Smooth muscle cell (in vitro differentiated cells): ENCODE measurements at regions not wholly inside any gene's neighbourhood (a gene's known extent, or its start where the extent isn't known, plus 50 kb on each side); places are given as distances from the start of the nearest gene placed in this dataset.

Experiments
- DNase-seq: peaks from one replicate; lab custom pipeline; 2025; ENCODE audit not compliant: unreplicated experiment; lab: John Stamatoyannopoulos, UW
- H2AFZ ChIP-seq: fragments of 200-600 bp; sonication (generic); 2 replicates; pipeline ENCODE4 v1.6.0; 2016; ENCODE audit warnings: antibody characterized with exemption, low read depth, mild to moderate bottlenecking
- H3F3A ChIP-seq: fragments of 200-600 bp; sonication (generic); 2 replicates; pipeline ENCODE4 v1.6.0; 2017; ENCODE audit warnings: antibody characterized with exemption, low read depth
- H3K27ac ChIP-seq: fragments of 200-600 bp; sonication (generic); 2 replicates; pipeline ENCODE4 v1.5.1; 2016; ENCODE audit warnings: low read depth, mild to moderate bottlenecking
- H3K27me3 ChIP-seq: fragments of 200-600 bp; sonication (generic); 2 replicates; pipeline ENCODE4 v1.6.1; 2016; ENCODE audit warnings: low read depth, mild to moderate bottlenecking
- H3K36me3 ChIP-seq: fragments of 200-600 bp; sonication (generic); 2 replicates; pipeline ENCODE4 v1.5.1; 2016; ENCODE audit warnings: low read depth
- H3K4me1 ChIP-seq: fragments of 200-600 bp; sonication (generic); 2 replicates; pipeline ENCODE4 v1.5.1; 2016; ENCODE audit warnings: low read depth
- H3K4me2 ChIP-seq: fragments of 200-600 bp; sonication (generic); 2 replicates; pipeline ENCODE4 v1.6.0; 2016; ENCODE audit warnings: mild to moderate bottlenecking
- H3K4me3 ChIP-seq: fragments of 200-600 bp; sonication (generic); 2 replicates; pipeline ENCODE4 v1.5.1; 2016; ENCODE audit warnings: mild to moderate bottlenecking
- H3K79me2 ChIP-seq: fragments of 200-600 bp; sonication (generic); 2 replicates; pipeline ENCODE4 v1.6.0; 2016; ENCODE audit warnings: low read depth, mild to moderate bottlenecking
- H3K9ac ChIP-seq: fragments of 200-600 bp; sonication (generic); 2 replicates; pipeline ENCODE4 v1.6.0; 2016; ENCODE audit warnings: low read depth
- H3K9me3 ChIP-seq: fragments of 200-600 bp; sonication (generic); replicated peaks from 2 replicates; pipeline ENCODE4 v1.5.1; 2016; ENCODE audit warnings: low read depth
- H4K20me1 ChIP-seq: fragments of 200-600 bp; sonication (generic); 2 replicates; pipeline ENCODE4 v1.6.0; 2016; ENCODE audit warnings: low read depth
- WGBS: methylation state at CpG from one replicate; pipeline ENCODE4 v1.1.7; 2016; ENCODE audit warnings: low lambda C conversion rate; 5-methylcytosine and 5-hydroxymethylcytosine counted together
- TF ChIP-seq, protein P1 (sequence below): fragments of 200-600 bp; sonication (generic); IDR thresholded peaks from 2 replicates; pipeline ENCODE4 v1.5.1; 2017; ENCODE audit warnings: borderline replicate concordance, mild to moderate bottlenecking, antibody characterized with exemption; ENCODE audit not compliant: insufficient read depth, poor library complexity, severe bottlenecking

DNA sequence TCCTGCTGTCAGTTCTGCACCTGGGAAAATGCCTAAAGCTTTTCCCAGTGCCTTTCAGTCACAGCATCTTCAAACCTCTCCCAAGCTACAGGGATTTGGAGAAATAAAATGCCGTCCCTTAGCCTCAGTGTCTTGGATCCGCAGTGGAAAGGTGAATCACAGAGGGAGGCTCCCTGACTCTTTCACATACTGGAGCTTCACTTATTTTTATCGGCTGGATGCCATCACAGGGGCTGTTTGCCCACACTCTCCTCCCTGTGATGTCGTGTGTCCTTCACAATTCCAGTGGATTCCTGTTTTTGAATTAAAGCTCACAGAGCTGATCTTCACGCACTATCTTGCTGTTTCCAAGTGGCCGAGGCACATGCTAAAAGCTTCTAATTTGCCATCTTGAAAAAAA lies 1303.1 kb upstream of the DDX18 start:
- H3K27ac ChIP-seq: no peak overlapping the region

GRCh38 chr2:116513991-116514390 lies 1300.5 kb upstream of the DDX18 start:
- Histone ChIP-seq H3K36me3 (no peaks in the 10 kb centered on the region), H3K9ac (no peak overlapping the region), H4K20me1 (no peaks in the 10 kb centered on the region), H3K4me3 (no peak overlapping the region), H3K27me3 (no peaks in the 10 kb centered on the region), H3F3A (no peaks in the 10 kb centered on the region), H2AFZ (no peak overlapping the region), H3K79me2 (no peaks in the 10 kb centered on the region), H3K4me1 (no peaks in the 10 kb centered on the region), H3K9me3 (no peaks in the 10 kb centered on the region), H3K4me2 (no peak overlapping the region), H3K27ac (no peak overlapping the region)
- TF ChIP-seq, protein P1, sequence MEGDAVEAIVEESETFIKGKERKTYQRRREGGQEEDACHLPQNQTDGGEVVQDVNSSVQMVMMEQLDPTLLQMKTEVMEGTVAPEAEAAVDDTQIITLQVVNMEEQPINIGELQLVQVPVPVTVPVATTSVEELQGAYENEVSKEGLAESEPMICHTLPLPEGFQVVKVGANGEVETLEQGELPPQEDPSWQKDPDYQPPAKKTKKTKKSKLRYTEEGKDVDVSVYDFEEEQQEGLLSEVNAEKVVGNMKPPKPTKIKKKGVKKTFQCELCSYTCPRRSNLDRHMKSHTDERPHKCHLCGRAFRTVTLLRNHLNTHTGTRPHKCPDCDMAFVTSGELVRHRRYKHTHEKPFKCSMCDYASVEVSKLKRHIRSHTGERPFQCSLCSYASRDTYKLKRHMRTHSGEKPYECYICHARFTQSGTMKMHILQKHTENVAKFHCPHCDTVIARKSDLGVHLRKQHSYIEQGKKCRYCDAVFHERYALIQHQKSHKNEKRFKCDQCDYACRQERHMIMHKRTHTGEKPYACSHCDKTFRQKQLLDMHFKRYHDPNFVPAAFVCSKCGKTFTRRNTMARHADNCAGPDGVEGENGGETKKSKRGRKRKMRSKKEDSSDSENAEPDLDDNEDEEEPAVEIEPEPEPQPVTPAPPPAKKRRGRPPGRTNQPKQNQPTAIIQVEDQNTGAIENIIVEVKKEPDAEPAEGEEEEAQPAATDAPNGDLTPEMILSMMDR: no peak
- 94% methylated on average over 3 of the region's 3 CpGs for WGBS
- DNase-seq: no peak

More for the DNA sequence above, 1303.1 kb upstream of the DDX18 start:
- no peak overlapping the region for H2AFZ ChIP-seq
- no peaks in the 10 kb centered on the region for H3K27me3 ChIP-seq
- H3K4me1 ChIP-seq: no peaks in the 10 kb centered on the region
- H3F3A ChIP-seq: no peaks in the 10 kb centered on the region
- no peaks in the 10 kb centered on the region for H4K20me1 ChIP-seq
- no peak for DNase-seq
- no peak overlapping the region for H3K9ac ChIP-seq
- no peaks in the 10 kb centered on the region for H3K79me2 ChIP-seq
- TF ChIP-seq, protein P1: no peak
- H3K4me2 ChIP-seq: no peak overlapping the region
- no peak overlapping the region for H3K4me3 ChIP-seq
- no peaks in the 10 kb centered on the region for H3K9me3 ChIP-seq
- WGBS: 72% methylated on average over 6 of the region's 6 CpGs
- no peaks in the 10 kb centered on the region for H3K36me3 ChIP-seq

DNA sequence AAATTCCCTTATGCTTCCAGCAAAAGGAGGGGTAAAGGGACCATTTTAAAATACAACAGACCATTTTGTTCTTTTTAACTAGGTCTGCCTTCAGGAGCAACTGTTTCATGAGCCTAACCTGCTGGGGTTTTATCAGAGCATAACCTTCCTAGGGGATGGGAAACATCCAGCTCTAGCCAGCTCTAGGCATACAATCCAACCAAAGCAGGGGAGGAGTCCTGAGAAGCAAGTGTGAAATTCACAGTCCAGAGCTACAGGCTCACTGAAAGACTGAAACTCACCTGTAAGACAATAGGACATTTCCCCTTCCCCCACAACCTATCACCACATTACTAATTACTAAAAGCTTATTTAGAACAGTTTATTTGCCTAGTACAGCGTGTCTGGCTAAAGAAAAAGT lies 1296.6 kb upstream of the DDX18 start:
- no peaks in the 10 kb centered on the region for H3K27me3 ChIP-seq
- no peak overlapping the region for H3K4me2 ChIP-seq
- H3K36me3 ChIP-seq: no peaks in the 10 kb centered on the region
- no peak for DNase-seq
- H3F3A ChIP-seq: no peaks in the 10 kb centered on the region
- H3K4me3 ChIP-seq: no peak overlapping the region
- H2AFZ ChIP-seq: no peak overlapping the region
- no peaks in the 10 kb centered on the region for H3K79me2 ChIP-seq
- H3K27ac ChIP-seq: no peak overlapping the region
- H3K9me3 ChIP-seq: no peaks in the 10 kb centered on the region
- no peaks in the 10 kb centered on the region for H4K20me1 ChIP-seq
- H3K4me1 ChIP-seq: no peaks in the 10 kb centered on the region
- TF ChIP-seq, protein P1: no peak
- 93% methylated on average over 1 of the region's 1 CpG for WGBS
- no peak overlapping the region for H3K9ac ChIP-seq

- Histone ChIP-seq H3K4me3 (no peak overlapping the region), H3K79me2 (no peaks in the 10 kb centered on the region), H3F3A (no peaks in the 10 kb centered on the region), H3K27me3 (no peaks in the 10 kb centered on the region), H2AFZ (no peak overlapping the region), H4K20me1 (no peaks in the 10 kb centered on the region), H3K36me3 (no peaks in the 10 kb centered on the region), H3K9me3 (no peaks in the 10 kb centered on the region), H3K9ac (no peak overlapping the region), H3K4me1 (no peaks in the 10 kb centered on the region), H3K27ac (no peak overlapping the region), H3K4me2 (no peak overlapping the region)
- 91% methylated on average over 5 of the region's 5 CpGs for WGBS
- DNase-seq: no peak
- TF ChIP-seq, protein P1: no peak
These were observed 1276.7 kb upstream of the DDX18 start for GRCh38 chr2:116537811-116538210.
